GM12873 (cell line): ENCODE measurements at regions not wholly inside any gene's neighbourhood (a gene's known extent, or its start where the extent isn't known, plus 50 kb on each side); places are given as distances from the start of the nearest gene placed in this dataset.

Experiments
- TF ChIP-seq, protein P1 (sequence below): IDR thresholded peaks from 2 replicates; pipeline ENCODE4 v1.5.1; 2012; ENCODE audit warnings: low read depth, mild to moderate bottlenecking, moderate library complexity, low read length, control low read depth; ENCODE audit not compliant: insufficient read depth; ENCODE audit errors: missing control alignments

DNA sequence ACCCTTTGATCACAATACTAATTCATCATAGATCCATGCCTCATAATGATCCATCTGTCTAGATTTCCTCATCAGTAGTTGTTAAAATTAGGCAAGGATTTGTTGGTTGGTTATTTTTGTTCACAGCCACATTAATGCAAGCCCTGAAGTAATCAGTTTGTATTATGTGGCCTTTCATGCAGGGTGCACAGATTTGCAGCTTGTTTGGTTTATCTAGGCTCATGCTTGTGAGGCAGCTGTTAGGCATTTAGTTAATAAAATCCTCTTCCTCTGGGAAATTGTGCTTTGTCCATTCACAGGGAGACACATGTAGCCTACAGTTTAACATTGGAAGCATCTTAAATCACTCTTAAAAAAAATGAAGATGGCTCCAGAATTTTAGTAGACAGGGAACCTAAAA, 162.8 kb upstream of the ZNF385D start:
- TF ChIP-seq, protein P1, sequence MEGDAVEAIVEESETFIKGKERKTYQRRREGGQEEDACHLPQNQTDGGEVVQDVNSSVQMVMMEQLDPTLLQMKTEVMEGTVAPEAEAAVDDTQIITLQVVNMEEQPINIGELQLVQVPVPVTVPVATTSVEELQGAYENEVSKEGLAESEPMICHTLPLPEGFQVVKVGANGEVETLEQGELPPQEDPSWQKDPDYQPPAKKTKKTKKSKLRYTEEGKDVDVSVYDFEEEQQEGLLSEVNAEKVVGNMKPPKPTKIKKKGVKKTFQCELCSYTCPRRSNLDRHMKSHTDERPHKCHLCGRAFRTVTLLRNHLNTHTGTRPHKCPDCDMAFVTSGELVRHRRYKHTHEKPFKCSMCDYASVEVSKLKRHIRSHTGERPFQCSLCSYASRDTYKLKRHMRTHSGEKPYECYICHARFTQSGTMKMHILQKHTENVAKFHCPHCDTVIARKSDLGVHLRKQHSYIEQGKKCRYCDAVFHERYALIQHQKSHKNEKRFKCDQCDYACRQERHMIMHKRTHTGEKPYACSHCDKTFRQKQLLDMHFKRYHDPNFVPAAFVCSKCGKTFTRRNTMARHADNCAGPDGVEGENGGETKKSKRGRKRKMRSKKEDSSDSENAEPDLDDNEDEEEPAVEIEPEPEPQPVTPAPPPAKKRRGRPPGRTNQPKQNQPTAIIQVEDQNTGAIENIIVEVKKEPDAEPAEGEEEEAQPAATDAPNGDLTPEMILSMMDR = no peak

- TF ChIP-seq, protein P1 = no peak
These were observed 163.4 kb upstream of the ZNF385D start for GRCh38 chr3:21914451-21914850.

GRCh38 chr3:21919383-21919782, 168.4 kb upstream of the ZNF385D start:
- TF ChIP-seq, protein P1 = no peak

- TF ChIP-seq, protein P1 = no peak
These were observed 169.4 kb upstream of the ZNF385D start for GRCh38 chr3:21920421-21920861.

- TF ChIP-seq, protein P1 = no peak
These were observed 176.3 kb upstream of the ZNF385D start for GRCh38 chr3:21927261-21927660.

DNA sequence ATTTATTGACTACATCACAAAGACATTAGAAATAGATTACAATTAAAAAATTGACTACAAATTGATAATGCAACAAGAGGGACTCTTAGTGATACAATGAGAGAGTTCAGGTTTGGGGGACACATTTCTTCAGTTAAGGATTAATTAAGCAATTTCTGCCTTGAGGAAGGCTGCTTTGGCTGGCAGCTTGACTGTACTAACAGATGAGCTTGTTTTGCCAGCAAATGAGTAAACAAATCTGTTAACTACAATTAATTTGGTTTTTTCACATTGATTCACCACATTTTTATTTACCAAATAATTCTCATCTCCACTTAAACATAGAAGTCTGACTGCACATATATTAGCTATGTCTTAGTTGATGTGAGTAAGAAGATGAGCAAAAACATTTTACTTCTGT, 183.6 kb upstream of the ZNF385D start:
- TF ChIP-seq, protein P1 = no peak

DNA sequence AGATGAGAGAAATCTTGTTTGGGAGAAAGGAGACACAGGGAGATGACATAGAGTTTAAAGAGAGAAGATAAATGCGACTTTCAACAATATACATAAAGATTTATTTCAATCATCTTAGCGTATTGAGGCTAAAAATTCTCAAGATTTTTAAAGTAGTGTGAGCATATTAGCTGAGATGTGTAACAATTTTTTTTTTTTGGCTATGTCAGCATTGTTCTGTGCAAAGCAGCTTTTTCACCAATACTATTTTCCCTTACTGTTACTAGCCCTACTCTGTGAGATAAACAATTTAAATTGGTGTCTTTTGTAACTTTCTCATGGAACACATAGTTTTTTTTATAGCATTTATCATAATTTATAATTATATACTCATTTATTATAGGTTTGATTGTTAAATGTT, 185.2 kb upstream of the ZNF385D start:
- TF ChIP-seq, protein P1 = no peak
